Activated CD4-positive, alpha-beta T cell treated with anti-CD3 and anti-CD28 coated beads, Interleukin-2, Interleukin-4, amounts not matched to agents 100 ng/mL and 50 ng/mL, durations not matched to agents 16 hours and 8 hours (primary cell): ENCODE measurements at regions not wholly inside any gene's neighbourhood (a gene's known extent, or its start where the extent isn't known, plus 50 kb on each side); places are given as distances from the start of the nearest gene placed in this dataset.
"Not testable (repeated sequence)": the region's sequence is repeated elsewhere in the genome, so short reads cannot be mapped to it uniquely, and the experiment has no call there.

ENCODE experiments used
- DNase-seq: peaks from one replicate; pipeline ENCODE4 v3.0.0-alpha.2; 2020; ENCODE audit warnings: low spot score

DNA sequence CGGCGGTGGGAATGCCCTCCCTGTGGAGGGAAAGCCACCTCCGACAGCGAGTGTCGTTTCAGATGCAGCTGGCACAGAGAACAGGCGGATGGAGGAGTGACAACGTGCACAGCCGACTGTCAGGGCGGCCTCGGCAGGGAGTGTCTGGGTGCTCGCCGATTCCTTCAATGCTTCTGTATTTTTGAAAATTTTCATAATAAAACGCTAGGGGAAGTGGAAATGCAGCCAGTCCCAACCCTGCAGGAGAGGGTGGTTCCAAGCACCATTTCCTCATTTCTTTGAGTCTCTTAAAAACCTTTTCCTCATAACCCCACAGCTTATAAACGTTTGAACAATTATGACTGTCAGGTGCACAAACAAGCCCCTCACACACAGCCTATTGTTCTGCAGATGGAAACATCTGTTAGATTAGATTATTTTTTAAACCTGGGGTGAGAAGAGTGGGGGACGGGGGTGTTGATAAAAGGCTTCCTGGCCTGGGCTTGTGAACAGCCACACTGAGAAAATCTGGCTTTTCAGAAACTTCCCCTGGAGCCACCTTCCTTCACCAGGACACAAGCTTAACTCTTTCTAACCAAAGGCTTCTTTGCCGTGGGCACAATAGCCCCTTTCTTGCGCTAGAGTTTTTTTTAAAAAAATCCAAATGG is 228.9 kb downstream of the ANKRD60 start:
- no peak for DNase-seq

DNA sequence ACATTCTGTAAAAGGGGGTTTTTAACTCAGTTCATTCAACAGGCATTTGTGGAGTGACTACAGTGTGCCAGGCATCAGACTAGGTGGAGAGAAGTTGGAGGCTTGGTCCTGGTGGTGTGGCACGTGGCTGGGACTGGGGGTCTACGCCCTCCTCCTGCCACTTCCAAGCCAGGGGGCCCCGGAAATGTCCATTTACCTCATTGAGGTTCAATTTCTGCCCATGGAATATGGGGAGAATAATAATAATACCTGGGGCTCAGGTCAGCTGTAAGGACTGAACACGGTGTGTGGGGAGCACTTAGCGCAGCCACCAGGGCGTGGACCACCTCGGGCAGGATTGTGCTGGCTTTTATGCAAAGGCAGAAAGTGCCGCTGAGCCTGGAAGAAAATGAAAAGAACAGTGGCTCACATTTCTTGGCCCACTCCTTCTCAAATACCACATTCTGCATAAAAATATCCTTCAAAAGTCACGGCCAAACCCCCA is 229.4 kb downstream of the ANKRD60 start:
- DNase-seq = no peak

DNA sequence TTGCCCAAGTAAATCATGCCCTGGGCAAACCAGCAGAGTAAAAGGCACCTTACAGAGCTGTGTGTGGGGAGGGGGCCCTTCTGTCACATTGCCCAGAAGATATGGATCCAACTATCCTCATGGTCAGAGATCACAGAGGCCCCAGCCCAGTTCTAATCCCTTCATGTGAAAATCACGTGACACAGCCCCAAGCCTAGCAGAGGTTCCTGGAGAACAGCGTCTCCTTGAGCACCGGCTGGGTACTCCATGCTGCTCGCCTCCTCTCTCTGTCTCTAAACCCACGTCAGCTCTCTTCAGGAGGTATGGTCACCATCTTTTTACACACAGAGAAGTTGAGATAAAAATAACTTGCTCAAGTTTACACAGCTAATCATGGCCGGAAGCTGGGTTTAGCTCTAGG is 230.2 kb downstream of the ANKRD60 start:
- no peak for DNase-seq

DNA sequence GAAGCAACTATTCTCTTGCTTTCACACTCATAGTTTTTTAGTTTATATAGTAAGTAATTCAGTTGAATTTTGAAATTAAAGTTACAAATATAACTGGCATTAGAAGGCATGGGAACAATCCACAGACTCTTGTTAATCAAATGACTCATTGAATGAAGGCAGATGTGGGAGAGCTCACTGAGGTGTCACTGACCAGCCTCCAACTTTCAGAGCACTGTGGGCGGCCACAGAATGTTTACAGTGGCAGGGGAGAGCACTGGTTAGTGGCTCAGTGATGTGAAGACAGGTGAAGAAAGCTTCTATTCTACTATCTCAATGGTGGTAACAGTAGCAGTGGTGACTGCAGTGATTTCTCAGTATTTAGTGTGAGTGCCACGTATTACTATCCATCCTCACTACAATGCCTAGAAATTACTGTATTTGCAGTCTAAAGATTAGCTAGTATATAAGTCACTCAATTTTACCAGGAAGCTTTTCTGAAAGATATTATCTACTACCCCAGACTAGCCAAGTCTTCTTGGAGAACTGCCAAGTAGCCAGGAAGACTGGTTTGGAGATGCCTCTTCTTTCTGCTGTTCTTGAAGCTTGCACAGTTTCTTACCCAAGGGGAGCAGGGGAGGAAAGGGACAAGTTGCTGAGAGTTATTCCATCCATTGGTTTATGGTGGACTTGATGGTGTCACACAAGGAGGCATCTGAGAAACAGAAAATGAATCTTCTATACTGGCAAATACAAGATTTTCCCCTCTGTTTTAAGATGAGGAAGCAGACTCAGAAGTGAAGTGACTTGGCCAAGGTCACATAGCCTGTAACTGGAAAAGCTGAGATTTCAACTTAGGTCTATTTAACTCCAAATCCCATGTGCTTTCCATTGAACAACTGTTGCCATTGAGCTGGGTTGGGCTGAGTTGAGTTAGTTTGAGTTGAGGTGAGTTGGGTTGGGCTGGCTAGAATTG is 231.2 kb downstream of the ANKRD60 start:
- DNase-seq = no peak

DNA sequence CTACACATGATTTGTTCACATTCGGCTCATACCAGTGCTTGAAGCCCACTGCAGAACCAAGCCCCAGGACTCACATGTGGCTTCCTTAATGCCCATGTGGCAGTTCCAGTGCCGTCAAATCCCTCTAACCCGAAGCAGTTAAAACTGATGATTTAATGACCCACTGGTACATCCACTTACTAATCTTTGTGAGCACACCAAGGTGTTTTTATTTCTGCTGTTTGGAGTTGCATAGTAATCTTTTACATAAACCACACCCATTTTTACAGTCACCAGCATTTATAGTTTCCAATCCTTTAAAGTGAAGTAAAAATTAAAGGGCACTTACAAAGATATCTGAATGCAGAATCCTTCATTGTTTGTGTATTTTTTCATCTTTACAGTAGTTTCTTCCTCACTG is 232.0 kb downstream of the ANKRD60 start:
- DNase-seq = no peak

DNA sequence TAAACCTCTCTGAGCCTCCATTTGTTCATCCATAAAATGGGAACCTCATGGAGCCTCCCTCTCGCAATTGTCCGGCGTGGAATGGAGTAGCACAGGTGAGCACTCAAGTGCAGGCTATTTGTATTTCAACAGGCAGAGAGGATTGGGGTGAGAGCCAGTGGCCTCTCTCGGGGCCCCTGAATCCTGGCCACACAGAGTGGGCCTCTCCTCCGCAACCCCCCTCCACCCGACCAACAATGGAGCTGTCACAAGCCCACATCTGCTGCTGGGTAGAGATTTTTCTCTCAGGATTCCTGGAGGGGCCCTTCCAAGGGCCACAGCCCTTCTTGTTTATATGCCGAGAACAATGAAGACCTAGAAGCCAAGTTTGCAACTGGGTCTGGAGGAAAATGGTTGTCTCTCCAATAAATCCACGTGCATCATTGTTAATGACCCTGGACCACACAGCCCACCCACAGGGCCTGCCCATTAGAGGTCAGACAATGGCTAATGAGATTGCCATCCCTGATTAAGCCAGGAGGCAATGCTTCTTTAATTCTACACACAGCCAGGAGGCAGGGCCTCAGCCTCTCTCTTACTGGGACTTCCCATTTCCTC is 233.0 kb downstream of the ANKRD60 start:
- no peak for DNase-seq

DNA sequence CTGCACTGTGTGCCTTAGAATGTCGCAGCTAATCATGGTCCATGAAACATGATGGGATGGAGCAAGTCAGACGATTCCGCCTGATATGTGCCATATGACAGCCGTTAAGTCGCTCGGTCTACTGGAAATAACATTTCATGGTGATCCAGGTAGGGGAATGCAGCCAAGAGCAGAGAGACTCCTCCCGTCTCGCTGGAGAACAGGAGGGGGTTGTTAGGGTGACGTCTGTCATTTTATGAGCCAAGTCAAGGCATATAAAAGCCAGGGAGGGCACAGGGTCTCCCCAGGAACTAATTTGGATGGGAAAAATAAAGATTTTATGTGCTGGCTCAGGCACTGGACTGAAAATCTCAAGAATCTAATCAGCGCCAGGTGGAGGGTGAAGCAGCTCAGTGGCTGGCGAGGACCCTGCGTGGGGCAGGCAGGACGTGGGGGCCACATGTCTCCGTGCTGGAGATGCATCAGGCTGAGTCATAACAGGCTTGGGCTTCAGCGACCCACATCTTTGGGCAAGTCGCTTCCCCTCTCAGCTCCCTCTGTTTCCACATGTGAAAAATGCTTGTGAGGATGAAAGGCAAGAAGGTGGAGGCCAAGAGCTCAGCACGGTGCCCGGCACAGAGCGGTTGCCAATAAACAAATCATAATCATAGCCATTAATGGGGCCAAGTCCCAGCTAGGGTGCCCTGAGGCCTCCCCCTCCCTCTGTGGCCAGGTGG is 234.6 kb downstream of the ANKRD60 start:
- no peak for DNase-seq

DNA sequence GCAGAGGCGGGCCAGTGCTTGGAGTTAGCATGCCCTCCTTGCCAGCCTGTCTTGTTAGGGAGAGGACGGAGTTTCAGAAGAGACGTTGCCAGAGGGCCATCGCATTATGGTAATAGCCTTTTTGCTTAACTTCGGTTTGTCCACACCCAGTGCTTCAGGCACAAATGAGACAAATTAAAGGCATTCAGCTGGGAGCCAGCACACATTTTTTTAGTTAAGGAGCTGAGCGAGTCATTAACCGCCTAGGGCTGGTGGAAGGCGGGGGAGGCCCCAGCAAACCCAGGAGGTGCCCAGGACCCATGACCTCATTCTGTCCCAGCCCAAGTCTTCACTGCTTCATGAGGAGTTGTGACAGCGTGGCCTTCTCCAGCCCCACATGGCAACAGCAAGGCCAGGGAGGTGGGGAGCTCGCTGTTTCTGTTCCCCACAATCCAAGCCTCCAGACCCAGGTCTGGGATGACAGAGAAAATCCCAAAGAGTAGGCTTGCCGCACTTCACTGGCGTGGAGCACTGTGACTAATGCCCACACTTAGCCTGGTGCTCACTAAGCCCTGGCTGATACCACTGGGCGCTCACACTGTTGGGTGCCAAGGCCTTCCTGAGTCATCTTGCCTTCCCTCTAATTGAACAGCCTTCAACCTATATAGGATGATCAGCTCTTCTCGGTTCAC is 237.1 kb downstream of the ANKRD60 start:
- DNase-seq = no peak

DNA sequence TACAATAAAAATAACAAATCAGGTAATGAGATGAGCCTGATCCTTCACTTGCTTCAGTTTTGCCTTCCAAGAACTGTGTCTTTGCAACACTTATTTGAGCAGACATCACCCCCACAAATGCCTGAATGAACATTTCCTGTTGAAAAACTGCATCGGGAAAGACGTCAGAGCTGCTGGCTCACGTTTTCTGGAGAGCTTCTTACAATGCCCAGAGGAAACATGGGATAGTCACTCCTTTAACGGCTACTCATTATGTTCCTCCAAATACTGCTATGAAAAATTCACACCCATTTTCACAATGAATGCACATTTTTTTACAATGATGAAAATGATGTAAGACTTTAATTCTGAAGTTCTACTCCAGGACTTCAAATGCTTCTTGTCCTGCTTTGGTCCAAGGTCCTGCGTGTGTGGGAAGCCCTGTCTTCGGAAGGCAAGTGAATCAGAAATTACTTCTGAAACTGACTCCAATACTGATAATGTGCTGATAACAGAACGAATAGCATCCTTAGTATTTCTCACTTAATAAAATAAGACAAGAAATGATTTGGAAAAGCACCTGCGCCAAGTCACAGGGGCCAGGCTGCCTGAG is 238.0 kb downstream of the ANKRD60 start:
- no peak for DNase-seq

DNA sequence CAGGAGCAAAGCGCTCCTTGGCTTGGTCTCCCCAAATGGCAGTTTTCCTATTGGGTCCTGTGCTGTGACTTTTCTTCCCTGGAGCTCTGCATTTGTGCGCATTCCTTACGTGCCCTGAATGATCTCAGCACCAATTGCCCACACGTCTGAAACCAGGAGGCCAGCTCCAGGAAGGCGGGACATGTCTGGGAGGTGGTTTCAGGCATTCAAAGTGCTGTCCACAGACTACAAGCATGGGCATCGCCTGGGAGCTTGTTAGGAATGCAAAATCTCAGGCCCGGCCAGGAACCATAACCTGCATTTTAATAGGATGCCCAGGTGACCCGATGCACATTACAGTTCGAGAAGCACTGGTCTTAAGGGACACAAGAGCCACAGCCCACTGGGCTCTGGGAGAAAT is 239.6 kb downstream of the ANKRD60 start:
- DNase-seq = no peak

DNA sequence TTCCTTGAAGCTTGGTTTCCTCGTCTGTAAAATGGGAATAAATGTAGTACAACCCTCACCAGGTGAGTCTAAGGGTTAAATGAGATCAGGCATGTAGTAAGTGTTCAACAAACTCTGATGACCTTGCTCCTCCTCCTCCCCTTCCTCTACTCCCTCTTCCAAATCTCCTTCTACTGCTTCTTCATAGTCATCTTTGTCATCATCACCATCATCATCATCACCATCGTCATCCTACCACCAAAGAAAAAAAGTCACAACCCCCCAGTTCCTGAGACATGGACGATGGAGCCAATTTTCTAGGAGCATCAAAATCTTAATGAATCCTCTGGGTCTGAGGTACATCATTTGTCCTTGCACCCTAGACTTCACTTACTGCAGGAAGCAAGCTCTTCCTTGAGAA is 240.0 kb downstream of the ANKRD60 start:
- DNase-seq = no peak

DNA sequence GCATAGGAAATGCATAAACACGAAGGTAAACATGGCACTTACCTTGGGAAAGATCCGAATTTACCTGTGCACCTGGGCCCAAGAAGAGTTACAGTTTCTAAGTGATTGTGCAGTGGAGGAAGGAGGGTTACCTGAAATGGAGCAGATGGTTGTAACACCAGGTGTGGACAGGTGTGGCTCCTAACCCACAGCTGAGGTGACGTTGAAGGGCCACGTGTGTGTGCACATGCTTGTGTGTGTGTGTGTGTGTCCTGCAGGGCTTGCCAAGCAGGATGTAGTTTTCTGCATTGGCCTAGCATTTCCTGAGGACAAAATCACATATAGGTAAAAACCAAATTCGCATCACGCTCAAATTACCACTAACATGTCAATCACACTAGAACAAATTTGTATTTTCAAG is 240.8 kb downstream of the ANKRD60 start:
- no peak for DNase-seq

DNA sequence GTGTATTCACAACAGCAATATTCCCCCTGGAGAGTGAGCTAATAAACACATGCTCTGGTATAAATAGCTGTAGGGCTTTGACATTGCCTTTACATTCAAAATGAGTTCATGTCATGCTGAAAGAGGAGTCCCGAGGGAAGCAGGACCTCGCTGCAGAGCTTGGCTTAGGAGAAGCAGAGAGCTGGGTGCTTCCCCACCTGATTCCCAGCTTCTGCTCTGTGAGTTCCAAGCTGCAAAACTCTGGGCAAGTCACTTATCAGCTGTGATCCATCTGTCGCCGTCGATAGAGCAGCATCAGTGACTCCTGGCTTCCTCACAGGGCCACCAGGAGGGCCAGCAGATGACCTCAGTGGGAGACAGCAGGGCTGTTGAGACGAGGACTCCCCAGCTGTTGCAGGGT is 241.8 kb downstream of the ANKRD60 start:
- DNase-seq = no peak

DNA sequence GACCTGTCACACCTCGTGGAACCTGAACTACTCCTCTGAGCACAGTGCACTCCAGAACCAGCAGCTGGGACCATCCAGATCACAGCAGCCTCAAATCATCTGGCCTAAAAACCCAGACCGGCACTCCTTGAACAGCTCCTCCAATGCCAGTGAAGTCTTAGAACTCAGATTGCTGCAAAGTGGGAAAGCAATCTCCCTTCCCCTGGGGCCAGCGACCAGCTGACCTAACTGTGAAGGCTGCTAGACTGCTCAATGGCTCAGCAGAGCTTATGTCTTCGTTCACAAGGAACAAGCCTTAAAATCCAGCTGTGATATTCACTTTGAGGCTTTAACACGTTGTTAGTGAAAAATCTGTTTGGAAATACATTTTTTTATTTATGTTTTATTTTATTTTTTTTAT is 243.2 kb downstream of the ANKRD60 start:
- no peak for DNase-seq

DNA sequence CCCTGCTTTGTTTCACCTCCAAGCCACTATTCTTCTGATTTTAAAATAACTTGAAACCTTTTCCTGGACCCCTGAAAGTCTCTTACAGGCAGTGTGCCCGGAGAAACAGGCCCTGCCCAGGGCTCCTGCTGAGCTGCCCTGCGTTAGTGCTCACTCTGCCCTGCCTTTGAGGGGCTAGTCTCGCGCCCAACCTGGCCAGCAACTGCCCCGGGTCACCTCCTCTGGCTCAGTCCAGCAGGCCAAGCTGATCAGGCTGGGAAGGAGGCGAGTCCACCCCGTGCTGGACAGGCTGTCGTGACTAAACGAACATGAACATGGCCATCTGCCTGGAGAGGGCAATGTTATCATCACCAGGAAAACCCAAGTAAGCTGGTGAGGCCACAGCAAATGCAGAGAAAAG is 245.4 kb downstream of the ANKRD60 start:
- no peak for DNase-seq

DNA sequence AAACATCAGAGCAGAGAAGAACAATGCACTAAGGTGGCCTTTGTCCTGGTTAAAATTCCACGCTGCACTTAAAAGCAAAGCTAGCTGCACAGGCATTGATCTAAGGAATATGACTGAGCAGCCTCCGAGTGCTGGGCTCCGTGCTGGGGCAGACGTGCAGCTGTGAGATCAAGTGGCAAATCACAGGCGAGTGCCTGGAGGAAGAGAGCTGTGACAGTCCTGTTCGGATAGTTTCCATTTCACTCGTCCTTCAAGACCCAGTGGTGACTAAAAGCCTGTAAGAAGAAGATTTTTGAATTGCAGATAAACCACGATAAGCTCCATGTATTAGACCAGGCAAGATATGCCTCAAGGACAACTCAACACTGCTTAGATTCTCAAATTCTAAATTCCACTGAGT is 247.9 kb downstream of the ANKRD60 start:
- no peak for DNase-seq

DNA sequence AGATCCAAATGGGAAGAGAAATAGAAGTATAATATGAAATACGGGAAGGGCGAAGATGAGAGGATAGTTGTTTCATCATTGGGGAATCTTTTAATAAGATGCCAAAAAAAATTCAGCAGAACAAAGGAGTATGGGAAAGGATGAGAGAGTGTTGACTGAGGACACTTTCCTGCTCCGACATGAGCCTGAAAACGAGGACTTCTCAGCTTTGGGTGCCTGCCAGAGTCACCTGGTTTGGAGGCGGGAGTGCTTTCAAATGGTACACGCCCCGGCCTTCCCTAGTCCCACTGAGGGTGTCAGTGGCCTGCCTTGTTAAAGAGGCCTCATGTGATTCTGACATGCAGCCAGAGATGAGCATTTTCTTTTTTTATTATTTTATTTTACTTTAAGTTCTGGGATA is 250.9 kb downstream of the ANKRD60 start:
- DNase-seq = no peak

DNA sequence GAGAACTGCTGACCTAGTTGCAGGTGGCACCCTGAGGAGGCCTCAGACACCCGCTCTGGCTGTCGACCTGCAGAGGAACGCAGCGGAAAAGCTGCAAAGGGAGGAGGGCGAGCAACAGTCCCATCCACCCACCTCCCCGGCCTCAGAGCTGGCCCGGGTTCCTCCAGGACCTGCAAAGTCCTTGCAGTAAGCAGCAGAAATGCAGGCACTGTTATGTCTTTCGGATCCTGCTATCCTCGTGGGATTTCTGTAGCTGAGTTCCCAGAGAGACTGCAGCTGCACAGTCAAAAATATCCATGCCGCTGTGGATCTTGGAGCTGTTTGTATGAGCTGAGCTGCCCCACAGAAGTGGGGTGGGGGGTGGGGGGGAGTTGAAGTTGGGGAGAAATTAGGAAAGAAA is 251.3 kb downstream of the ANKRD60 start:
- no peak for DNase-seq

DNA sequence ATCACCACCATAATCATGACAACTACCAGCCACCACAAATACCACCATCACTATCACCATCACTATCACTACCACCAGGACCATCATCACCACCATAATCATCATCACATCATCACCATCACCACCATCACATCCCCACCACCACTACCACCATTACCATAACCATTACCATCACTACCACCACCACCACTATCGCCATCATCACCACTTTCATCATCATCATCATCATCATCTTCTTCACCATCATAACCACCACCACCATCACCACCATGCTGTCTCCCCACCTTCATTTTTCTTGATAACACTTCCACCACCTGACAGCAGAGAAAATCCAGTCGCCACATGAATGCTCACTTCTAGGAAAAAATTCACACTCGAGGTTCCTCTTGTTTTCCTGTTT is 253.6 kb downstream of the ANKRD60 start:
- no peak for DNase-seq

DNA sequence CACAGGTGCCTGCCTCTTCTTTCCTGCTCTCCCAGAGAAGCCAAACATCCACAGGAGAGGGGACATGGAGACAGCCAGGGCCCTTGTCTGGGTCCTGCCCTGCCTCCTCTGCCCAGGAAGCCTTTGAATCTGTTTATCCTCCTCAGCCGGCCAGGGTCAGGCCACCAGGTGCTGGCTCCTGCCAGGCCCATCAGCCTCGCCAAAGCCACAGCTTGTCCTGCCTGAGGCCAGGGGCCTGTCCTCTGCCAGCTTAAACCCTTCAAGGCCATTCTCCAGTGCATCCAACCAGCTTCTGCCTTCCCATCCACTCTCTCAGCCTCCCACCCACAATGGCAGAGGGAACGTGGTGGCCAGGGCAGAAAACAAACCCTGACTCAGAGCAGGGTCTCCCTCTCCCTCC is 254.6 kb downstream of the ANKRD60 start:
- DNase-seq = no peak

DNA sequence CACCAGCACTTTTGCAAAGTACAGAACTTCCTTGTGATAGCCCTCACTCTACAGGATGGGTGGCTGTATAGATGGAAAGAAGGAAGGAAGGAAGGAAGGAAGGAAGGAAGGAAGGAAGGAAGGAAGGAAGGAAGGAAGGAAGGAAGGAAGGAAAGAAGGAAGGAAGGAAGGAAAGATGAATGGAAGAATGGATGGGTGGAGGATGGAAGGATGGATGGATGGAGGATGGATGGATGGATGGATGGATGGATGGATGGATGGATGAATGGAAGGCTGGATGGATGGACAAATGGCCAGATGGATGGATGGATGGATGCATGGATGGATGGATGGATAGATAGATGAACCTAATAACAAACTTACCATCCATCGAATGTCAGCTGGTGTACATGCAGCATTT is 256.9 kb downstream of the ANKRD60 start:
- DNase-seq = not testable (repeated sequence)
